ENCODE measurements at regions not wholly inside any gene's neighbourhood (a gene's known extent, or its start where the extent isn't known, plus 50 kb on each side); places are given as distances from the start of the nearest gene placed in this dataset.

- no peak overlapping the region for H3K4me2 ChIP-seq (ENCODE audit: low read length)
- no peaks in the 10 kb centered on the region for H3K36me3 ChIP-seq (replicated peaks; ENCODE audit: low read depth, low read length)
- H3K4me3 ChIP-seq (ENCODE audit: low read length) = no peak overlapping the region
- TF ChIP-seq CTCF (IDR thresholded peaks at IDR 0.05; ENCODE audit: low read depth, low read length) = no peak
- no peak for TF ChIP-seq EZH2phosphoT487 (IDR thresholded peaks at IDR 0.05; ENCODE audit: low read depth)
- no peaks in the 10 kb centered on the region for H3K9me3 ChIP-seq (ENCODE audit: insufficient read depth, low read length)
- H3K79me2 ChIP-seq (ENCODE audit: low read length) = no peaks in the 10 kb centered on the region
- no peaks in the 10 kb centered on the region for H3K4me1 ChIP-seq (ENCODE audit: low read length)
- no peak overlapping the region for H3K9ac ChIP-seq (ENCODE audit: low read length)
- H3K27ac ChIP-seq (ENCODE audit: low read length) = no peak overlapping the region
- H2AFZ ChIP-seq (ENCODE audit: low read depth, low read length) = no peak overlapping the region
- H4K20me1 ChIP-seq (ENCODE audit: insufficient read depth, low read length) = no peaks in the 10 kb centered on the region
- no peaks in the 10 kb centered on the region for H3K27me3 ChIP-seq (ENCODE audit: low read depth, low read length)
Observed at GRCh38 chr14:29350496-29350895, 577.2 kb downstream of the PRKD1 start.

- Histone ChIP-seq H3K4me2 (ENCODE audit: low read length) (no peak overlapping the region), H3K27ac (ENCODE audit: low read length) (no peak overlapping the region), H3K9me3 (ENCODE audit: insufficient read depth, low read length) (no peaks in the 10 kb centered on the region), H3K4me1 (ENCODE audit: low read length) (no peaks in the 10 kb centered on the region), H3K9ac (ENCODE audit: low read length) (no peak overlapping the region), H2AFZ (ENCODE audit: low read depth, low read length) (no peak overlapping the region), H4K20me1 (ENCODE audit: insufficient read depth, low read length) (no peaks in the 10 kb centered on the region), H3K36me3 (replicated peaks; ENCODE audit: low read depth, low read length) (no peaks in the 10 kb centered on the region), H3K4me3 (ENCODE audit: low read length) (no peak overlapping the region), H3K79me2 (ENCODE audit: low read length) (no peaks in the 10 kb centered on the region), H3K27me3 (ENCODE audit: low read depth, low read length) (no peaks in the 10 kb centered on the region)
- TF ChIP-seq EZH2phosphoT487 (IDR thresholded peaks at IDR 0.05; ENCODE audit: low read depth) (no peak), CTCF (IDR thresholded peaks at IDR 0.05; ENCODE audit: low read depth, low read length) (no peak)
Observed at GRCh38 chr14:29351996-29352705, 575.5 kb downstream of the PRKD1 start.

GRCh38 chr14:29352706-29353080 is 575.0 kb downstream of the PRKD1 start:
- H3K4me3 ChIP-seq (ENCODE audit: low read length) = no peak overlapping the region
- no peak overlapping the region for H3K27ac ChIP-seq (ENCODE audit: low read length)
- H3K9me3 ChIP-seq (ENCODE audit: insufficient read depth, low read length) = no peaks in the 10 kb centered on the region
- no peaks in the 10 kb centered on the region for H3K79me2 ChIP-seq (ENCODE audit: low read length)
- H4K20me1 ChIP-seq (ENCODE audit: insufficient read depth, low read length) = no peaks in the 10 kb centered on the region
- no peaks in the 10 kb centered on the region for H3K27me3 ChIP-seq (ENCODE audit: low read depth, low read length)
- no peak overlapping the region for H3K4me2 ChIP-seq (ENCODE audit: low read length)
- no peak overlapping the region for H2AFZ ChIP-seq (ENCODE audit: low read depth, low read length)
- H3K36me3 ChIP-seq (replicated peaks; ENCODE audit: low read depth, low read length) = no peaks in the 10 kb centered on the region
- TF ChIP-seq CTCF (IDR thresholded peaks at IDR 0.05; ENCODE audit: low read depth, low read length) (no peak), EZH2phosphoT487 (IDR thresholded peaks at IDR 0.05; ENCODE audit: low read depth) (no peak)
- H3K9ac ChIP-seq (ENCODE audit: low read length) = no peak overlapping the region
- H3K4me1 ChIP-seq (ENCODE audit: low read length) = no peaks in the 10 kb centered on the region

- no peak overlapping the region for H3K27ac ChIP-seq (ENCODE audit: low read length)
- no peaks in the 10 kb centered on the region for H3K79me2 ChIP-seq (ENCODE audit: low read length)
- H3K9me3 ChIP-seq (ENCODE audit: insufficient read depth, low read length) = no peaks in the 10 kb centered on the region
- no peak overlapping the region for H3K9ac ChIP-seq (ENCODE audit: low read length)
- no peaks in the 10 kb centered on the region for H3K36me3 ChIP-seq (replicated peaks; ENCODE audit: low read depth, low read length)
- no peak overlapping the region for H3K4me2 ChIP-seq (ENCODE audit: low read length)
- H3K27me3 ChIP-seq (ENCODE audit: low read depth, low read length) = no peaks in the 10 kb centered on the region
- no peak overlapping the region for H2AFZ ChIP-seq (ENCODE audit: low read depth, low read length)
- TF ChIP-seq EZH2phosphoT487 (IDR thresholded peaks at IDR 0.05; ENCODE audit: low read depth) (no peak), CTCF (IDR thresholded peaks at IDR 0.05; ENCODE audit: low read depth, low read length) (no peak)
- H3K4me1 ChIP-seq (ENCODE audit: low read length) = no peaks in the 10 kb centered on the region
- H4K20me1 ChIP-seq (ENCODE audit: insufficient read depth, low read length) = no peaks in the 10 kb centered on the region
- no peak overlapping the region for H3K4me3 ChIP-seq (ENCODE audit: low read length)
Observed at GRCh38 chr14:29353513-29353912, 574.1 kb downstream of the PRKD1 start.

Data from OCI-LY3 (cell line).